ENCODE measurements at regions not wholly inside any gene's neighbourhood (a gene's known extent, or its start where the extent isn't known, plus 50 kb on each side); places are given as distances from the start of the nearest gene placed in this dataset.

DNA sequence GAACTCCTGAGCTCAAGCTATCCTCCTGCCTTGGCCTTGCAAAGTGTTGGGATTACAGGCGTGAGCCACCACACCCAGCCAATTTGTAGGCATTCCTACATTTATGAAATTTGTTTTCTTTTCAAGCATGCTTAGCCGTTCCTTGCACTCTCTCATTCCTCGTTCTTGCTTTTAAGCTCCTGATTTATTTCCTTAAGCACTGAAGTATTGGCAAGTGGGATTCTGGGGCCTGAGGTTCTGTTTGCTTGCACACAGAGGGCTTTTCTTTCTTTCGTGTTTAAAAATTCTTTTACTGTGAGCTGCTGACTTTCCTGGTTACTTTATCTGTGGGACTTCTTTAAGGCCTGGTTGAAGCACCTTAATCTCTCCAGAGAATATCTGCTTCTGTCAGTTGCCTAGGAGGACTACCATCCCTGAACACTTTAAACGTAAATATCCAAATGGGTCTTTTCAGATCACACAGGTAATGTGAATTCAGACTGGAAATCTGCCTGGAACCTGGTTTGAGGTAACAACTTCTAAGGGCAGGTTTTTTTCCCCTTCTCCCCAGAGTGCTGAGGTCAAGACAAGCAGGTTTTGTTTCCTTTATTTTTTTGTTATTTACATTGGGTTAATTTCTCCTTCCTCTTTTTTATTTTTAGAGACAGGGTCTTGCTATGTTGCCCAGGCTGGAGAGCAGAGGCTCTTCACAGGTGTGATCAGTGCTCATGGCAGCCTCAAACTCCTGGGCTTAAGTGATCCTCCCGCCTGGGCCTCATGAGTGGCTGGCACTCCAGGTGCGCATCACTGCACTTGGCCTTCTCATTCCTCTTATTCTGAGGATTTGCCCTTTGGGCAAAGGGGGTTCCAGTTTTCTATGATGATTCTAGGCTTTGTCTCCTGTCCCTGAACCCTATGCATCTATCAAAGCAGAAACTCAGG, 102.9 kb downstream of the PFKFB3 start:
- H3K36me3 ChIP-seq (replicated peaks in 1 of 2): no peaks in the 10 kb centered on the region
- no peak for TF ChIP-seq POLR2A (IDR thresholded peaks at IDR 0.05)
- TF ChIP-seq, protein P1, sequence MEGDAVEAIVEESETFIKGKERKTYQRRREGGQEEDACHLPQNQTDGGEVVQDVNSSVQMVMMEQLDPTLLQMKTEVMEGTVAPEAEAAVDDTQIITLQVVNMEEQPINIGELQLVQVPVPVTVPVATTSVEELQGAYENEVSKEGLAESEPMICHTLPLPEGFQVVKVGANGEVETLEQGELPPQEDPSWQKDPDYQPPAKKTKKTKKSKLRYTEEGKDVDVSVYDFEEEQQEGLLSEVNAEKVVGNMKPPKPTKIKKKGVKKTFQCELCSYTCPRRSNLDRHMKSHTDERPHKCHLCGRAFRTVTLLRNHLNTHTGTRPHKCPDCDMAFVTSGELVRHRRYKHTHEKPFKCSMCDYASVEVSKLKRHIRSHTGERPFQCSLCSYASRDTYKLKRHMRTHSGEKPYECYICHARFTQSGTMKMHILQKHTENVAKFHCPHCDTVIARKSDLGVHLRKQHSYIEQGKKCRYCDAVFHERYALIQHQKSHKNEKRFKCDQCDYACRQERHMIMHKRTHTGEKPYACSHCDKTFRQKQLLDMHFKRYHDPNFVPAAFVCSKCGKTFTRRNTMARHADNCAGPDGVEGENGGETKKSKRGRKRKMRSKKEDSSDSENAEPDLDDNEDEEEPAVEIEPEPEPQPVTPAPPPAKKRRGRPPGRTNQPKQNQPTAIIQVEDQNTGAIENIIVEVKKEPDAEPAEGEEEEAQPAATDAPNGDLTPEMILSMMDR (IDR thresholded peaks at IDR 0.05): no peak
- DNase-seq: no peak
- WGBS, 4 donors: 78 to 85% (median 81%) methylated on average over 7 of the region's 7 CpGs
- no peaks in the 10 kb centered on the region for H3K4me1 ChIP-seq (replicated peaks in 1 of 2)
- intact Hi-C loops (cut with DNase I): no loop called here
- no peak overlapping the region for H3K4me3 ChIP-seq
- no peaks in the 10 kb centered on the region for H3K9me3 ChIP-seq (replicated peaks in 1 of 3)
- no peak overlapping the region for H3K27ac ChIP-seq
- no peaks in the 10 kb centered on the region for H3K27me3 ChIP-seq

DNA sequence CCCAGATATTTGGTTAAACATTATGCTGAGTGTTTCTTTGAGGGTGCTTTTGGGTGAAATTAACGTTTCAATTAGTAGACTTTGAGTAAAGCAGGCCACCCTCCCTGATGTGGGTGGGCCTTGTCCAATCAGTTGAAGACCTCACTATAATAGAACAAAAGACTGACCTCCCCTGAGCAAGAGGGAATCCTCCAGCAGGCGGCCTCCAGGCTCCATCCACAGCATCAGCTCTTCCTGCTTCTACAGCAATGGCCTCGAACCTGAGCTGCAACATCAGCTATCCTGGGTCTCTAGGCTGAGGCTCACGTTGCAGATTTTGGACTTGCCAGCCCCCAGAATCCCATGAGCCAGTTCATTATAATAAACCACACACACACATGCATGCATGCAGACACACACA, 104.2 kb downstream of the PFKFB3 start:
- WGBS, 4 donors: 86 to 88% (median 87%) methylated on average over 2 to 4 of the region's 4 CpGs
- TF ChIP-seq POLR2A (IDR thresholded peaks at IDR 0.05): no peak
- TF ChIP-seq, protein P1 (IDR thresholded peaks at IDR 0.05): no peak
- no peaks in the 10 kb centered on the region for H3K4me1 ChIP-seq (replicated peaks in 1 of 2)
- DNase-seq: no peak
- H3K36me3 ChIP-seq (replicated peaks in 1 of 2): no peaks in the 10 kb centered on the region
- H3K27ac ChIP-seq: no peak overlapping the region
- no peak overlapping the region for H3K4me3 ChIP-seq
- no peaks in the 10 kb centered on the region for H3K9me3 ChIP-seq (replicated peaks in 1 of 3)
- H3K27me3 ChIP-seq: no peaks in the 10 kb centered on the region
- intact Hi-C loops (cut with DNase I): no loop called here

DNA sequence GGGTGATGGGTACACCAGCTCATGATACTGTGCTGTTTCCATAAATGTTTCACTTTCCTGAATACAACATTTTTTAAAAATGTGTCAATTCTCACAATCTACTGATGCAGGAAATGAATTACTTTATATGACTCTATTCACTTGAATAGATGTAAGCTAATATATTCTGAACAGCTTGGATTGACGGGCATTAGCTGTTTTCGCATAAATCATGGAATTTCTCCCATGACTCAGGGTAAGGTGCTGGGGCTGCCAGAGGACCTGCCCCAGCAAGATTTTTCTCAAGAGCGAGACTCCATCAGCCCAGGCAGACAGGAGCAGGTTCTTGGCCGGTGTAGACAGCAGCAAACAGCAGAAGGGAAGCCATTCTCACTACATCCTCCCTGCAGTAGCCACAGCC, 107.1 kb downstream of the PFKFB3 start:
- Histone ChIP-seq H3K27ac (no peak overlapping the region), H3K36me3 (replicated peaks in 1 of 2) (no peaks in the 10 kb centered on the region), H3K27me3 (no peaks in the 10 kb centered on the region), H3K4me1 (replicated peaks in 1 of 2) (no peaks in the 10 kb centered on the region), H3K9me3 (replicated peaks in 1 of 3) (no peaks in the 10 kb centered on the region), H3K4me3 (no peak overlapping the region)
- TF ChIP-seq, protein P1 (IDR thresholded peaks at IDR 0.05): no peak
- TF ChIP-seq POLR2A (IDR thresholded peaks at IDR 0.05): no peak
- intact Hi-C loops (cut with DNase I): no loop called here
- no peak for DNase-seq
- 76 to 94% (median 87%) methylated on average over 3 to 4 of the region's 4 CpGs for WGBS, 4 donors

DNA sequence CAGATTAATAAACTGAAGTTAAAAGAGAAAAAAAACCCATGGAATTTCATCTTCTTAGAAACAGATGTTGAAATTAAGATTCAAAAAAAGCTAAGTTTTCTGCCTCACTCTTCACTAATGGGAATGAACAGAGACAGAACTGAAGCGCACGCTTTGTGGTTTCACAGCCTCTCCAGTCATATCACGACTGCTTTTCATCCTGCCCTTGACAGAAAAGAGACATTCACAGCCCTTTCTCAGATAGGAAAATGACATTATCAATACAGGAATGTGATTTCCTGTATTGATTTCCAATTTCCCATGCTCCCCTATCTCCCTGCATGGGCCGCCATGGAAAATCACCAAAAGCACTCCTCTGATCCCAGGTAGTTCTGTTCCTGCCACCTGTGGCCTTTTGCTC, 108.2 kb downstream of the PFKFB3 start:
- Histone ChIP-seq H3K27me3 (no peaks in the 10 kb centered on the region), H3K27ac (no peak overlapping the region), H3K4me1 (replicated peaks in 1 of 2) (no peaks in the 10 kb centered on the region), H3K9me3 (replicated peaks in 1 of 3) (no peaks in the 10 kb centered on the region), H3K4me3 (no peak overlapping the region), H3K36me3 (replicated peaks in 1 of 2) (no peaks in the 10 kb centered on the region)
- TF ChIP-seq POLR2A (IDR thresholded peaks at IDR 0.05): no peak
- TF ChIP-seq, protein P1 (IDR thresholded peaks at IDR 0.05): no peak
- DNase-seq: no peak
- 89 to 98% (median 93%) methylated on average over 4 of the region's 4 CpGs for WGBS, 4 donors
- intact Hi-C loops (cut with DNase I): no loop called here
